Endothelial cell of umbilical vein (primary cell): ENCODE measurements at regions not wholly inside any gene's neighbourhood (a gene's known extent, or its start where the extent isn't known, plus 50 kb on each side); places are given as distances from the start of the nearest gene placed in this dataset.

ENCODE experiments used
- BruUV-seq: library from RNA; stranded (reverse); fragments of 400-500 nt; replicated peaks from 2 replicates; lab custom pipeline; 2021; lab: Mats Ljungman, UMichigan
- CTCF ChIA-PET: fragments of 300-600, 350-600 bp; sonication (Branson Sonifier 250); formaldehyde crosslinking; loops from one replicate; lab custom pipeline; 2021; ENCODE audit warnings: antibody characterized with exemption, inconsistent platforms; lab: Charles Lee
- POLR2A ChIA-PET: fragments of 300-600, 350-600 bp; sonication (Branson Sonifier 250); formaldehyde crosslinking; loops from one replicate; lab custom pipeline; 2021; ENCODE audit warnings: antibody characterized with exemption, inconsistent platforms; lab: Charles Lee
- DNase-seq: peaks from one replicate; pipeline ENCODE4 v3.0.0-alpha.2; 2011; ENCODE audit warnings: low read depth, low spot score
- FAIRE-seq: peaks from 2 replicates; lab custom pipeline; 2011; peaks lifted over from hg19 to GRCh38; lab: Jason Lieb, UNC
- H2AFZ ChIP-seq: 2 replicates; pipeline ENCODE4 v1.6.0; 2012; ENCODE audit warnings: low read depth, low read length, control low read depth, inconsistent platforms
- H3K27ac ChIP-seq: 2 replicates; pipeline ENCODE4 v1.5.1; 2011; ENCODE audit warnings: low read depth, mild to moderate bottlenecking, control low read depth, low read length, moderate library complexity; ENCODE audit not compliant: insufficient read depth
- H3K27me3 ChIP-seq, 2 experiments: 2 replicates each; pipeline versions ENCODE4 v1.6.0 to v1.6.1; 2011; ENCODE audit warnings: low read length in 2 of 2, mixed read lengths in 1 of 2; ENCODE audit not compliant: control insufficient read depth in 2 of 2, insufficient read depth in 2 of 2
- H3K36me3 ChIP-seq, 2 experiments: 2 replicates in 1 of 2; 3 replicates in 1 of 2; pipeline ENCODE4 v1.5.1; 2011; ENCODE audit warnings: low read length in 2 of 2, mild to moderate bottlenecking in 1 of 2, moderate library complexity in 1 of 2; ENCODE audit not compliant: control insufficient read depth in 2 of 2, insufficient read depth in 2 of 2; ENCODE audit errors: extremely low read depth in 1 of 2
- H3K4me1 ChIP-seq: 3 replicates; pipeline ENCODE4 v1.5.1; 2011; ENCODE audit warnings: mild to moderate bottlenecking, low read length; ENCODE audit not compliant: control insufficient read depth, insufficient read depth; ENCODE audit errors: extremely low read depth
- H3K4me2 ChIP-seq: 2 replicates; pipeline ENCODE4 v1.6.1; 2011; ENCODE audit warnings: low read length, control low read depth, mixed read lengths; ENCODE audit not compliant: insufficient read depth
- H3K4me3 ChIP-seq, 3 experiments: fragments of 200-600 bp in 1 of 3; sonication (generic), shearing (Covaris generic) in 1 of 3; replicated peaks in 1 of 3; 2 replicates each; pipeline ENCODE4 v1.5.1; 2011 to 2016; ENCODE audit warnings: control low read depth in 3 of 3, low read length in 3 of 3, mild to moderate bottlenecking in 2 of 3, inconsistent platforms in 1 of 3, low read depth in 1 of 3, moderate library complexity in 1 of 3; ENCODE audit not compliant: insufficient read depth in 1 of 3
- H3K79me2 ChIP-seq: 2 replicates; pipeline ENCODE4 v1.6.0; 2012; ENCODE audit warnings: low read length, inconsistent platforms; ENCODE audit not compliant: control insufficient read depth, insufficient read depth
- H3K9ac ChIP-seq: replicated peaks from 2 replicates; pipeline ENCODE3; 2011; ENCODE audit warnings: low read length, control low read depth; ENCODE audit not compliant: insufficient read depth; ENCODE audit errors: extremely low read depth
- H3K9me1 ChIP-seq: replicated peaks from 3 replicates; pipeline ENCODE4 v1.6.0; 2011; ENCODE audit warnings: mild to moderate bottlenecking, low read length; ENCODE audit not compliant: control insufficient read depth, insufficient read depth; ENCODE audit errors: extremely low read depth
- H3K9me3 ChIP-seq: replicated peaks from 2 replicates; pipeline ENCODE4 v1.5.1; 2012; ENCODE audit warnings: low read length, inconsistent platforms; ENCODE audit not compliant: control insufficient read depth, insufficient read depth
- H4K20me1 ChIP-seq: replicated peaks from 2 replicates; pipeline ENCODE3; 2011; ENCODE audit warnings: mild to moderate bottlenecking, low read length; ENCODE audit not compliant: control insufficient read depth, insufficient read depth; ENCODE audit errors: extremely low read depth
- CTCF ChIP-seq, 2 donors: IDR thresholded peaks; 1 replicate in 1 of 2; 2 replicates in 1 of 2; pipeline ENCODE4 v1.5.1; 2011; ENCODE audit warnings: low read length in 2 of 2, mild to moderate bottlenecking in 2 of 2, moderate library complexity in 2 of 2, control low read depth in 1 of 2, inconsistent platforms in 1 of 2, low read depth in 1 of 2; ENCODE audit not compliant: insufficient read depth in 1 of 2; ENCODE audit errors: extremely low read depth in 1 of 2
- EZH2 ChIP-seq: IDR thresholded peaks from 2 replicates; pipeline ENCODE4 v1.6.1; 2012; ENCODE audit warnings: borderline replicate concordance, low read depth, mild to moderate bottlenecking, moderate library complexity, low read length, inconsistent platforms; ENCODE audit not compliant: severe bottlenecking
- FOS ChIP-seq: IDR thresholded peaks from 2 replicates; pipeline ENCODE4 v1.6.1; 2011; ENCODE audit warnings: mild to moderate bottlenecking, low read length, moderate library complexity, borderline replicate concordance; ENCODE audit not compliant: insufficient read depth
- GATA2 ChIP-seq: IDR thresholded peaks from 2 replicates; pipeline ENCODE4 v1.7.0; 2011; ENCODE audit warnings: low read depth, mild to moderate bottlenecking, moderate library complexity, mixed read lengths, low read length; ENCODE audit not compliant: insufficient read length, insufficient read depth
- JUN ChIP-seq: IDR thresholded peaks from 2 replicates; pipeline ENCODE4 v1.6.1; 2011; ENCODE audit warnings: borderline replicate concordance, low read depth; ENCODE audit not compliant: insufficient read length, insufficient read depth
- MYC ChIP-seq: IDR thresholded peaks from one replicate; pipeline ENCODE4 v1.6.1; 2011; ENCODE audit warnings: mild to moderate bottlenecking, low read depth, low read length
- POLR2A ChIP-seq: IDR thresholded peaks from 2 replicates; pipeline ENCODE4 v1.6.1; 2012; ENCODE audit warnings: low read depth, mild to moderate bottlenecking, control low read depth, low read length
- POLR2AphosphoS5 ChIP-seq: IDR thresholded peaks from 2 replicates; pipeline ENCODE4 v1.6.1; 2012; ENCODE audit warnings: low read depth, mild to moderate bottlenecking, control low read depth, low read length, moderate library complexity; ENCODE audit not compliant: insufficient read depth
- dilution Hi-C: fragments of 300-500 bp; cut with MboI; formaldehyde crosslinking; loops from one replicate; pipeline ENCODE4 v1.15.0; 2019; ENCODE audit warnings: low sequenced_read_pairs; ENCODE audit not compliant: extremely low pct_ligation_motif_present
- intact Hi-C: fragments of 100-400 bp; cut with micrococcal nuclease; formaldehyde crosslinking; loops from one replicate; pipeline ENCODE4 v1.10.0; 2022
- TF ChIP-seq, protein P1 (sequence below): IDR thresholded peaks from 2 replicates; pipeline ENCODE4 v1.6.1; 2011; ENCODE audit not compliant: insufficient read depth, insufficient read length

- no peak for FAIRE-seq
- CTCF ChIA-PET, result interaction anchor here (0.9 to 3.5 kb wide), 2 partner anchors 41 to 103 kb away, joined by 3 to 13 read pairs; no protein-coding TSS in a partner anchor
Observed at GRCh38 chr7:45256309-45256708, 98.7 kb downstream of the RAMP3 start.

GRCh38 chr7:45256775-45257174 lies 99.2 kb downstream of the RAMP3 start:
- intact Hi-C loops (no loop called here), dilution Hi-C loops (no loop called here)
- Histone ChIP-seq H3K4me3 (no peak overlapping the region), H3K9me3 (no peaks in the 10 kb centered on the region), H3K4me2 (no peak overlapping the region), H3K27ac (no peak overlapping the region), H2AFZ (no peak overlapping the region), H3K9ac (no peak overlapping the region), H3K4me1 (no peaks in the 10 kb centered on the region), H3K9me1 (no peaks in the 10 kb centered on the region), H3K27me3 (peaks cover 0 to 5% of the 10 kb centered on the region in 2 experiments), H3K36me3 (no peaks in the 10 kb centered on the region), H4K20me1 (no peaks in the 10 kb centered on the region), H3K79me2 (no peaks in the 10 kb centered on the region)
- TF ChIP-seq FOS (no peak), CTCF (IDR thresholded peaks at IDR 0.05; ENCODE audit: extremely low read depth in 1 of 2, insufficient read depth in 1 of 2, low read depth in 1 of 2, low read length in 2 of 2) (no peak), POLR2A (no peak), GATA2 (no peak), POLR2AphosphoS5 (no peak), MYC (no peak), EZH2 (no peak), JUN (no peak)
- TF ChIP-seq, protein P1, sequence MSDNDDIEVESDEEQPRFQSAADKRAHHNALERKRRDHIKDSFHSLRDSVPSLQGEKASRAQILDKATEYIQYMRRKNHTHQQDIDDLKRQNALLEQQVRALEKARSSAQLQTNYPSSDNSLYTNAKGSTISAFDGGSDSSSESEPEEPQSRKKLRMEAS, result no peak
- BruUV-seq, result no TSS peak
- FAIRE-seq (no peak), DNase-seq (no peak)
- ChIA-PET POLR2A (no interaction called here), CTCF (interaction anchor here (3.5 kb wide), 1 partner anchor 103 kb away, joined by 13 read pairs; no protein-coding TSS in a partner anchor)

More at GRCh38 chr7:45256309-45256708, 98.7 kb downstream of the RAMP3 start:
- no peak for DNase-seq
- Histone ChIP-seq H2AFZ (no peak overlapping the region), H3K79me2 (no peaks in the 10 kb centered on the region), H3K9me1 (no peaks in the 10 kb centered on the region), H3K4me2 (no peak overlapping the region), H3K27ac (no peak overlapping the region), H3K4me1 (no peaks in the 10 kb centered on the region), H3K27me3 (peaks cover 0 to 5% of the 10 kb centered on the region in 2 experiments), H3K4me3 (no peak overlapping the region), H3K9me3 (no peaks in the 10 kb centered on the region), H3K36me3 (no peaks in the 10 kb centered on the region), H3K9ac (no peak overlapping the region), H4K20me1 (no peaks in the 10 kb centered on the region)
- TF ChIP-seq POLR2A, result no peak
- TF ChIP-seq MYC, result no peak
- intact Hi-C loops, result no loop called here
- dilution Hi-C loops, result no loop called here
- no TSS peak for BruUV-seq
- POLR2A ChIA-PET, result no interaction called here
